ENCODE measurements at regions not wholly inside any gene's neighbourhood (a gene's known extent, or its start where the extent isn't known, plus 50 kb on each side); places are given as distances from the start of the nearest gene placed in this dataset.
A peak's percentile ranks its signal among the peaks of the same experiment; 100 is the strongest.
"Not testable (repeated sequence)": the region's sequence is repeated elsewhere in the genome, so short reads cannot be mapped to it uniquely, and the experiment has no call there.

GRCh38 chr7:119916501-119916900 is 356.5 kb upstream of the KCND2 start:
- no peak for DNase-seq

- no peak for DNase-seq
These were observed 354.8 kb upstream of the KCND2 start for GRCh38 chr7:119918185-119918584.

GRCh38 chr7:119919986-119920385 is 353.0 kb upstream of the KCND2 start:
- DNase-seq = no peak

- DNase-seq = no peak
These were observed 347.2 kb upstream of the KCND2 start for GRCh38 chr7:119925581-119926289.

GRCh38 chr7:119929891-119930290 is 343.1 kb upstream of the KCND2 start:
- no peak for DNase-seq

- no peak for DNase-seq
These were observed 341.6 kb upstream of the KCND2 start for GRCh38 chr7:119931230-119931824.

- peak; percentile 39 for DNase-seq
These were observed 337.5 kb upstream of the KCND2 start for GRCh38 chr7:119935418-119936025.

GRCh38 chr7:119936836-119937235 is 336.1 kb upstream of the KCND2 start:
- DNase-seq = no peak

- no peak for DNase-seq
These were observed 335.2 kb upstream of the KCND2 start for GRCh38 chr7:119937745-119938144.

GRCh38 chr7:119943942-119944600 is 328.9 kb upstream of the KCND2 start:
- DNase-seq = no peak

GRCh38 chr7:119944601-119944972 is 328.4 kb upstream of the KCND2 start:
- DNase-seq = no peak

GRCh38 chr7:119945822-119946221 is 327.2 kb upstream of the KCND2 start:
- DNase-seq = no peak

- DNase-seq = no peak
These were observed 323.9 kb upstream of the KCND2 start for GRCh38 chr7:119949053-119949452.

GRCh38 chr7:119950390-119951041 is 322.5 kb upstream of the KCND2 start:
- DNase-seq = not testable (repeated sequence)

GRCh38 chr7:119951614-119952013 is 321.4 kb upstream of the KCND2 start:
- not testable (repeated sequence) for DNase-seq

GRCh38 chr7:119957335-119957734 is 315.6 kb upstream of the KCND2 start:
- DNase-seq = no peak

- DNase-seq = no peak
These were observed 313.2 kb upstream of the KCND2 start for GRCh38 chr7:119959811-119960210.

GRCh38 chr7:119963654-119964053 is 309.3 kb upstream of the KCND2 start:
- no peak for DNase-seq

GRCh38 chr7:119964065-119964464 is 308.9 kb upstream of the KCND2 start:
- DNase-seq = no peak

- no peak for DNase-seq
These were observed 308.0 kb upstream of the KCND2 start for GRCh38 chr7:119964788-119965542.

GRCh38 chr7:119967221-119967620 is 305.8 kb upstream of the KCND2 start:
- DNase-seq = no peak

GRCh38 chr7:119968411-119968810 is 304.6 kb upstream of the KCND2 start:
- DNase-seq = not testable (repeated sequence)

GRCh38 chr7:119969054-119969453 is 303.9 kb upstream of the KCND2 start:
- no peak for DNase-seq
